SW480 (cell line): ENCODE measurements at regions not wholly inside any gene's neighbourhood (a gene's known extent, or its start where the extent isn't known, plus 50 kb on each side); places are given as distances from the start of the nearest gene placed in this dataset.

Experiments
- DNase-seq: peaks from one replicate; pipeline ENCODE4 v3.0.0-alpha.2; 2016; ENCODE audit warnings: low spot score

DNA sequence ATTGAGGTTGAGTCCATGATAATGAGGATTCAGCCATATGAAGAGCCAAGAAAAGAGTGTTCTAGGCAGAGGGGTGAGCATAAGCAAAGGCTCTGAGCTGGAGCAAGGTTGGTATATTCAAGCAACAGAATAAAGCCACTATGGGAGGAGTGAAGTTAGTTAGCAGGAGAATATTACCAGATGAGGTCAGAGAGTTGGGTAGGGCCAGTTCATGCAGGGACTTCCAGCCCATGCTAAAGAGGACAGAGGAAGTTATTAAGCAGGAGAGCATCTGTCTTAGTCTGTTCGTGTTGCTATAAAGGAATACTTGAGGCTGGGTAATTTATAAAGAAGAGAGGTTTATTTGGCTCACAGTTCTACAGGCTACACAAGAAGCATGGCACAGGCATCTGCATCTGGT lies 57.1 kb upstream of the ATG10 start:
- DNase-seq, result no peak

DNA sequence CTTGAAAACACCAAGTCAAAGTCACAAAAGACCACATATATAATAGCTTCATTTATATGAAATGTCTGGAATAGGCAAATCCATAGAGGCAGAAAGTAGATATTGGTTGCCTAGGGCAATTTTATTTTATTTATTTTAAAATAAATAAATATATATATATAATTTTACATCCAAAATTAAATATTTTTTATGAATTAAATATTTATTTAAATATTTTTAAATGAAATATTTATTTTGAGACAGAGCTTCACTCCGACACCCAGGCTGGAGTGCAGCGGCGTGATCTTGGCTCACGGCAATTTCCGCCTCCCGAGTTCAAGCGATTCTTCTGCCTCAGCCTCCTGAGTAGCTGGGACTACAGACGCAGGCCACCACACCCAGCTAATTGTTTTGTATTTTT lies 58.9 kb upstream of the ATG10 start:
- no peak for DNase-seq

- DNase-seq, result no peak
Measured at GRCh38 chr5:81909677-81910076, 62.1 kb upstream of the ATG10 start.

GRCh38 chr5:81908771-81909170 lies 63.1 kb upstream of the ATG10 start:
- no peak for DNase-seq

DNA sequence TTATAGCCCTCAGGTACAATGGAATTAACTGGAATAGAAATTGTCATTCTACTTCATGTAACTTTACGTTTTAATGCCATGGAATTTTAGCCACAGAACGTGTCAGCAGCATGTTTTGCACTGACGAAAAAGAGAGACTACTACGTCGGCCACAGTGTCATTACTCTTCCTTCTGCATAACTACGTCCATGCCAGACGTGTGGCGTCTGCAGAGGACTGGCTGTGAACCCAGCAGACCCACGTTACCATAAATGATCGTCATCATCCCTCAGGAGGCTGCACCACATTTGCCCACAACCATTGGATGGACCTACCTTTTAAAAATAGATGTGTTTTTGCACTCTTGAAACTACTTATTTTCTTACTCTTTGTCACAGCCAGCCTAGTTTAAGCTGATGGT lies 63.8 kb upstream of the ATG10 start:
- DNase-seq, result no peak

GRCh38 chr5:81907012-81907635 lies 64.7 kb upstream of the ATG10 start:
- DNase-seq, result no peak

- DNase-seq, result no peak
Measured at GRCh38 chr5:81906086-81906485, 65.7 kb upstream of the ATG10 start.

GRCh38 chr5:81904861-81905260 lies 67.0 kb upstream of the ATG10 start:
- DNase-seq, result no peak

GRCh38 chr5:81904166-81904565 lies 67.7 kb upstream of the ATG10 start:
- no peak for DNase-seq

GRCh38 chr5:81901586-81901985 lies 70.2 kb upstream of the ATG10 start:
- no peak for DNase-seq

- no peak for DNase-seq
Measured at GRCh38 chr5:81899123-81899522, 72.7 kb upstream of the ATG10 start.

- no peak for DNase-seq
Measured at GRCh38 chr5:81898403-81898802, 73.4 kb upstream of the ATG10 start.

- DNase-seq, result no peak
Measured at GRCh38 chr5:81896764-81897163, 75.1 kb upstream of the ATG10 start.

DNA sequence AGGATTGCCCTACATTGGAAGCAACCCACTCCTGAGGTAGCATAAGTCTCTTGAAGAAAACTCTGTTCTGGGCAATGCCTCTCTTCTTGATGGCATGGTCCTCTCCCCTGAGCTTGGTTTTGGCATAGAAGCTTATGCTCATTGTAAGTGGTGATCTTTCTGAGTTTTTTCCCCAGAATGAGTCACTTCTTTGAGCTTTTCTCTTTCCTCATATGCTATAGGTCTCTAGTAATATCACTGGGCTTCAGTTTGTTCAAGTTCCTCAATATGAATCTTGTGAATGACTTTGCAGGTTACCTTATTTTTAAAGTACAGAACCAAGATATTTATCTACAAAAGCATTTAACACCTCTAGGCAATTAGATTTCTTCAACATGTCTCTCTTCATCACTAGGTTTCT lies 76.5 kb upstream of the ATG10 start:
- no peak for DNase-seq

DNA sequence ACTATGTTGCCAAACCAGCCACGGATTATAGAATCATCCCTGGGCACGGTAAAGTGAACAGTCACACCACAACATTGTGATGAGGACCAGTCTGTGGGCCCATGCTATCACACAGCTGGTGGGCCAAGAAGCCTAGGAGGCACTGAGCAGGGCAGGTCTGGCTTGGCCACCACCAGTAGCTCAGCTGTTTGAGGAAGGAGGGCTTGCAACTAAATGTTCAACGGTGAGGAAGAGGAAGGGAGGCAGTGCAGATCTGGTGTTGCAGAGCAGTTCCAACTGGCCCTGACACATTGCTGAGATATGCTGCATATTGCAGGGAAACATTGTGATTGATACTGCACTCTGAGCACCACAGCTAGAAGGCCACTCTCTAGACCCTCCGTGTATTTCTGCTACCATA lies 77.9 kb upstream of the ATG10 start:
- DNase-seq, result no peak

DNA sequence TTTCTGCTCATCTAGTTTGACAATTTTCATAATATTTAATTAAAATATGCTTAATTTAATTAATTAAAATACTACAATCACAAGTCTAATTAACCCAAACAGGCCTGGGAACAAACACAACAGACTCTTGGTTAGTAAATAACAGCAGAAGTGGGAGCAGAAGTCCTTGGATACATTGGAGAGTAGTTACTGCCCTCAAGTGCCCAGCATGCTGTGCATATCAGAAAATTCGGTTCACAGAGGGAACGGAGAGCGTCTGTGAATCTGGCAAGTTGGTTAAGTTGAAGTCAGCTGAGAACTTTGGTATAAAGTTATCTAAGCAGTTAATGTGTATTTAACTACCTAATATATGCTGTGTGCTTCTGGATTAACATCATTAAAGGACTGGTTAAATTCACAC lies 87.0 kb upstream of the ATG10 start:
- no peak for DNase-seq

GRCh38 chr5:81883371-81883770 lies 88.5 kb upstream of the ATG10 start:
- no peak for DNase-seq

GRCh38 chr5:81881595-81881994 lies 90.2 kb upstream of the ATG10 start:
- no peak for DNase-seq

- no peak for DNase-seq
Measured at GRCh38 chr5:81879936-81880335, 91.9 kb upstream of the ATG10 start.

DNA sequence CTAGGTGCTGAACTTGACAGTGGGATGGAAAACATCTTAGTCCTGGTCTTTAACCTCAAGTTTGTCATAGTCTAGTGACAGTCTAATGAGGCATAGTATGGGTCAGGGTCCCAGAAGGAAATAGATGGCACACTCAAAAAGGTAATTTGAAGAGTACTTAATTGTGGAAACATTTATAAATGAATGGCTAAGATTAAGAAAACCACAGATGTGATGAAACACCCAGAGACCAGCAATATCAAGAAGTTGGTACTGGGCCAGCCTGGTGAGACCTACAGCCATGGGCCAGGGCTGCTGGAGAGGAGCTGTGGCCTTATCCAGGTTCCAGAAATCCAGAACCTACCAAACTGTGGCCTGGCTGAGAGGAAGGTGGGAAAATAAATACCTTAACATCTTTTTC lies 93.5 kb upstream of the ATG10 start:
- DNase-seq, result no peak

GRCh38 chr5:81866994-81867393 lies 104.8 kb upstream of the ATG10 start:
- no peak for DNase-seq

GRCh38 chr5:81860778-81861177 lies 109.9 kb upstream of the SSBP2 start:
- DNase-seq, result no peak

GRCh38 chr5:81859624-81860023 lies 108.7 kb upstream of the SSBP2 start:
- no peak for DNase-seq

- DNase-seq, result no peak
Measured at GRCh38 chr5:81856948-81857928, 106.3 kb upstream of the SSBP2 start.
